PC-9 (cell line): ENCODE measurements at regions not wholly inside any gene's neighbourhood (a gene's known extent, or its start where the extent isn't known, plus 50 kb on each side); places are given as distances from the start of the nearest gene placed in this dataset.

ENCODE experiments used
- BruUV-seq: library from RNA; stranded (reverse); fragments of 400-500 nt; replicated peaks from 2 replicates; lab custom pipeline; 2021; lab: Mats Ljungman, UMichigan
- CTCF ChIA-PET: fragments of 300-600 bp; sonication (Branson Sonifier 250); formaldehyde crosslinking; loops from one replicate; lab custom pipeline; 2022; ENCODE audit warnings: antibody characterized with exemption; lab: Charles Lee
- POLR2A ChIA-PET: fragments of 300-600 bp; sonication (Branson Sonifier 250); formaldehyde crosslinking; loops from one replicate; lab custom pipeline; 2022; ENCODE audit warnings: antibody characterized with exemption; ENCODE audit not compliant: unreplicated experiment; lab: Charles Lee
- DNase-seq, 2 experiments: peaks; one replicate each; pipeline versions ENCODE4 v3.0.0 to v3.0.0-alpha.2; 2015 to 2022; ENCODE audit warnings: mixed read lengths in 1 of 2
- H2AFZ ChIP-seq: fragments of 200-600 bp; sonication (generic); 2 replicates; pipeline ENCODE4 v1.8.1; 2017; ENCODE audit warnings: antibody characterized with exemption
- H3F3A ChIP-seq: fragments of 200-600 bp; sonication (generic); 2 replicates; pipeline ENCODE4 v1.8.1; 2017; ENCODE audit warnings: antibody characterized with exemption, mild to moderate bottlenecking, low read depth; ENCODE audit not compliant: insufficient read depth
- H3K27ac ChIP-seq: fragments of 200-600 bp; sonication (generic); 2 replicates; pipeline ENCODE4 v1.6.1; 2016; ENCODE audit warnings: mixed run types
- H3K27me3 ChIP-seq: fragments of 200-600 bp; sonication (generic); 2 replicates; pipeline ENCODE4 v1.6.1; 2016; ENCODE audit warnings: low read depth, mixed run types; ENCODE audit not compliant: insufficient read depth
- H3K36me3 ChIP-seq: fragments of 200-600 bp; sonication (generic); 2 replicates; pipeline ENCODE4 v1.6.1; 2016; ENCODE audit warnings: low read depth, mixed run types
- H3K4me1 ChIP-seq: fragments of 200-600 bp; sonication (generic); replicated peaks from 2 replicates; pipeline ENCODE4 v1.6.1; 2016; ENCODE audit warnings: mixed run types; ENCODE audit not compliant: insufficient read depth
- H3K4me2 ChIP-seq: fragments of 200-600 bp; sonication (generic); 2 replicates; pipeline ENCODE4 v1.6.1; 2017; ENCODE audit warnings: mixed run types
- H3K4me3 ChIP-seq: fragments of 200-600 bp; sonication (generic); 2 replicates; pipeline ENCODE4 v1.6.1; 2016; ENCODE audit warnings: mixed run types
- H3K79me2 ChIP-seq: fragments of 200-600 bp; sonication (generic); 2 replicates; pipeline ENCODE4 v1.6.1; 2017; ENCODE audit warnings: low read depth, mixed run types
- H3K9me2 ChIP-seq: fragments of 200-600 bp; sonication (generic); 2 replicates; pipeline ENCODE4 v1.8.1; 2017; ENCODE audit warnings: mild to moderate bottlenecking; ENCODE audit not compliant: insufficient read depth
- H3K9me3 ChIP-seq: fragments of 200-600 bp; sonication (generic); 2 replicates; pipeline ENCODE4 v1.8.1; 2016; ENCODE audit warnings: low read depth; ENCODE audit not compliant: insufficient read depth
- H4K20me1 ChIP-seq: fragments of 200-600 bp; sonication (generic); 2 replicates; pipeline ENCODE4 v1.8.1; 2017; ENCODE audit not compliant: insufficient read depth
- EZH2 ChIP-seq: fragments of 200-600 bp; sonication (generic); IDR thresholded peaks from 2 replicates; pipeline ENCODE4 v1.8.0; 2017; ENCODE audit warnings: antibody characterized with exemption, low read depth
- intact Hi-C: fragments of 100-400 bp; cut with micrococcal nuclease; formaldehyde crosslinking; loops from one replicate; pipeline ENCODE4 v1.10.0; 2022; ENCODE audit not compliant: unreplicated experiment
- TF ChIP-seq, protein P1 (sequence below): fragments of 200-600 bp; sonication (generic); conservative IDR thresholded peaks from 2 replicates; pipeline ENCODE4 v1.6.1; 2017; ENCODE audit warnings: mixed run types, antibody characterized with exemption, mild to moderate bottlenecking, moderate library complexity

DNA sequence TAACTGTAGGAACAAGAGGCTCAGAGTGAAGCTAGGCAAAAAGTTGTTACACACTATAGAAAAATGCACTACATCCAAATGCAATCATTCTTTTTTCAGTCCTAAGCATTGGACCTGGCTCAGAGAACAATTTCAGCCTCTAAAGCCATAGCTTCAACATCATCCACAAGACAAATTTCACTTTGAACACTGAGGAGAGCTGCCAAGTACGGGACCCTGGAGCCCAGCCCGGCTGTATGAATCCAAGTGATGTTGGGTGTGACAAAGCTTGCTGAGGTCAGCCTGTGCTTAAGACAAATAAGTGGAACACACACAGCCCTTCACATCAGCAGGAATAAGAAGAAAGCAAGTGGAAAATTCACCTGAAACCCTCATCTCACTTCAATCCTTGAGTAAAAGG is 233.1 kb upstream of the PFKP start:
- H3K9me2 ChIP-seq, result no peaks in the 10 kb centered on the region
- peaks cover 53% of the 10 kb centered on the region for H3K27me3 ChIP-seq
- H3K4me2 ChIP-seq, result no peak overlapping the region
- TF ChIP-seq, protein P1, sequence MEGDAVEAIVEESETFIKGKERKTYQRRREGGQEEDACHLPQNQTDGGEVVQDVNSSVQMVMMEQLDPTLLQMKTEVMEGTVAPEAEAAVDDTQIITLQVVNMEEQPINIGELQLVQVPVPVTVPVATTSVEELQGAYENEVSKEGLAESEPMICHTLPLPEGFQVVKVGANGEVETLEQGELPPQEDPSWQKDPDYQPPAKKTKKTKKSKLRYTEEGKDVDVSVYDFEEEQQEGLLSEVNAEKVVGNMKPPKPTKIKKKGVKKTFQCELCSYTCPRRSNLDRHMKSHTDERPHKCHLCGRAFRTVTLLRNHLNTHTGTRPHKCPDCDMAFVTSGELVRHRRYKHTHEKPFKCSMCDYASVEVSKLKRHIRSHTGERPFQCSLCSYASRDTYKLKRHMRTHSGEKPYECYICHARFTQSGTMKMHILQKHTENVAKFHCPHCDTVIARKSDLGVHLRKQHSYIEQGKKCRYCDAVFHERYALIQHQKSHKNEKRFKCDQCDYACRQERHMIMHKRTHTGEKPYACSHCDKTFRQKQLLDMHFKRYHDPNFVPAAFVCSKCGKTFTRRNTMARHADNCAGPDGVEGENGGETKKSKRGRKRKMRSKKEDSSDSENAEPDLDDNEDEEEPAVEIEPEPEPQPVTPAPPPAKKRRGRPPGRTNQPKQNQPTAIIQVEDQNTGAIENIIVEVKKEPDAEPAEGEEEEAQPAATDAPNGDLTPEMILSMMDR, result no peak
- no peak for TF ChIP-seq EZH2
- no peaks in the 10 kb centered on the region for H3F3A ChIP-seq
- no peak overlapping the region for H2AFZ ChIP-seq
- intact Hi-C loops, result no loop called here
- H3K79me2 ChIP-seq, result no peaks in the 10 kb centered on the region
- BruUV-seq, result no TSS peak
- no peaks in the 10 kb centered on the region for H3K4me1 ChIP-seq
- no peak for DNase-seq
- H3K27ac ChIP-seq, result no peak overlapping the region
- no peaks in the 10 kb centered on the region for H3K9me3 ChIP-seq
- no peaks in the 10 kb centered on the region for H4K20me1 ChIP-seq
- ChIA-PET CTCF (no interaction called here), POLR2A (no interaction called here)
- H3K36me3 ChIP-seq, result no peaks in the 10 kb centered on the region
- no peak overlapping the region for H3K4me3 ChIP-seq

GRCh38 chr10:2831509-2831908 is 235.8 kb upstream of the PFKP start:
- Histone ChIP-seq H2AFZ (no peak overlapping the region), H3K27ac (no peak overlapping the region), H3K9me2 (no peaks in the 10 kb centered on the region), H3K9me3 (no peaks in the 10 kb centered on the region), H3K4me3 (no peak overlapping the region), H3F3A (no peaks in the 10 kb centered on the region), H4K20me1 (no peaks in the 10 kb centered on the region), H3K4me2 (no peak overlapping the region), H3K36me3 (no peaks in the 10 kb centered on the region), H3K27me3 (peaks cover 57% of the 10 kb centered on the region), H3K79me2 (no peaks in the 10 kb centered on the region), H3K4me1 (no peaks in the 10 kb centered on the region)
- POLR2A ChIA-PET, result no interaction called here
- no TSS peak for BruUV-seq
- CTCF ChIA-PET, result no interaction called here
- intact Hi-C loops, result no loop called here
- no peak for TF ChIP-seq EZH2
- TF ChIP-seq, protein P1, result no peak
- DNase-seq, result no peak

DNA sequence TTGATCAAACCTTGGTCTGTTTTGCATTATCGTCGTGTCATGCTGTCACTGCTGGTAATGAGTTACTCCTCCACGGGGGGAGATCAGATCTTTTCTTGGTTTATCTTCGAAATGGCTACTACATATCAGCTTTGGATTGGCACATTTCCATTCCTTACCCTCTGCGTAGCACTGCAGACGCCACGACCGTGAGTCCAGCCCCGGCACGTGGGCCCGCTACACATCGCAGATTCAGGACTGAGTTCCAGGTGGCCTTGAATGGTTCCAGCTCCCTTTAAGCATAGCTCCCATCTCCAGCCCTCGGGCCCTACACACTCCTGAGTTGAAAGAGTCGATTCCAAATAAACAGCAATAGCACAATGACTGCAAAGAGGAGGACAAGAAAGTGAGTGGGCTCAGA is 238.6 kb upstream of the PFKP start:
- Histone ChIP-seq H3K4me3 (no peak overlapping the region), H3K9me2 (no peaks in the 10 kb centered on the region), H2AFZ (no peak overlapping the region), H3K27ac (no peak overlapping the region), H3K9me3 (no peaks in the 10 kb centered on the region), H3K79me2 (no peaks in the 10 kb centered on the region), H3K36me3 (no peaks in the 10 kb centered on the region), H3K27me3 (peaks cover 42% of the 10 kb centered on the region), H3K4me1 (no peaks in the 10 kb centered on the region), H4K20me1 (no peaks in the 10 kb centered on the region), H3F3A (no peaks in the 10 kb centered on the region), H3K4me2 (no peak overlapping the region)
- POLR2A ChIA-PET, result no interaction called here
- no TSS peak for BruUV-seq
- intact Hi-C loops, result no loop called here
- TF ChIP-seq, protein P1, result no peak
- TF ChIP-seq EZH2, result no peak
- no peak for DNase-seq
- CTCF ChIA-PET, result no interaction called here
